DND-41 (cell line): ENCODE measurements at regions not wholly inside any gene's neighbourhood (a gene's known extent, or its start where the extent isn't known, plus 50 kb on each side); places are given as distances from the start of the nearest gene placed in this dataset.

ENCODE experiments used
- EZH2 ChIP-seq: IDR thresholded peaks from 3 replicates; pipeline ENCODE4 v1.6.1; 2012; ENCODE audit warnings: borderline replicate concordance, low read depth, mild to moderate bottlenecking, moderate library complexity, low read length, inconsistent platforms; ENCODE audit not compliant: severe bottlenecking
- TF ChIP-seq, protein P1 (sequence below): IDR thresholded peaks from 2 replicates; pipeline ENCODE4 v1.5.1; 2012; ENCODE audit warnings: borderline replicate concordance, low read length, moderate library complexity, mild to moderate bottlenecking; ENCODE audit not compliant: poor library complexity, severe bottlenecking; ENCODE audit errors: extremely low read depth

DNA sequence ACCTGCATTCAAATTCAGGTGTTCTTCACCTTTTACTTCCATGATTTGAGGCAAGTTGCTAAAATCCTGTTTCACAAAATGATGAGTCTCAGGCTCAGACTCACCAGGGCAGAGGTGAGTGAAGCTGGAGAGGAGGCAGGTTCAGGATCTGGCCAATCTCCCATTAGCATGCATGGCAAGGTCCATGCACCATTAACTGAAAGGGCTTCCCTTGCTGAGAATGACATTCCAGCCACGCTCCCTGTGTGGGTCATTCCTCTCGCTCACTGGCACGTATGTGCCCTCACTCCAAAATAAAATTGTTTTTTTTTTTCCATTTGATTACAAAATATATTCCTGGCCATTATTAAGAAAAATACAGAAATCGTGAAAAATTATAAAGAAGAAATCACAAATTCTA, 257.6 kb downstream of the C12orf75 start:
- TF ChIP-seq, protein P1, sequence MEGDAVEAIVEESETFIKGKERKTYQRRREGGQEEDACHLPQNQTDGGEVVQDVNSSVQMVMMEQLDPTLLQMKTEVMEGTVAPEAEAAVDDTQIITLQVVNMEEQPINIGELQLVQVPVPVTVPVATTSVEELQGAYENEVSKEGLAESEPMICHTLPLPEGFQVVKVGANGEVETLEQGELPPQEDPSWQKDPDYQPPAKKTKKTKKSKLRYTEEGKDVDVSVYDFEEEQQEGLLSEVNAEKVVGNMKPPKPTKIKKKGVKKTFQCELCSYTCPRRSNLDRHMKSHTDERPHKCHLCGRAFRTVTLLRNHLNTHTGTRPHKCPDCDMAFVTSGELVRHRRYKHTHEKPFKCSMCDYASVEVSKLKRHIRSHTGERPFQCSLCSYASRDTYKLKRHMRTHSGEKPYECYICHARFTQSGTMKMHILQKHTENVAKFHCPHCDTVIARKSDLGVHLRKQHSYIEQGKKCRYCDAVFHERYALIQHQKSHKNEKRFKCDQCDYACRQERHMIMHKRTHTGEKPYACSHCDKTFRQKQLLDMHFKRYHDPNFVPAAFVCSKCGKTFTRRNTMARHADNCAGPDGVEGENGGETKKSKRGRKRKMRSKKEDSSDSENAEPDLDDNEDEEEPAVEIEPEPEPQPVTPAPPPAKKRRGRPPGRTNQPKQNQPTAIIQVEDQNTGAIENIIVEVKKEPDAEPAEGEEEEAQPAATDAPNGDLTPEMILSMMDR, result no peak
- TF ChIP-seq EZH2, result no peak
